Activated CD8-positive, alpha-beta T cell treated with anti-CD3 and anti-CD28 coated beads, Interleukin-2, amount 10 ng/mL, durations not matched to agents 7 days and 5 days (primary cell): ENCODE measurements at regions not wholly inside any gene's neighbourhood (a gene's known extent, or its start where the extent isn't known, plus 50 kb on each side); places are given as distances from the start of the nearest gene placed in this dataset.

ENCODE experiments used
- ATAC-seq: fragments of 150-1000 bp; cut with Tn5 transposase; one replicate; pipeline ENCODE4 v1.10.0; 2021; ENCODE audit warnings: moderate library complexity
- CTCF ChIA-PET: fragments of 350-600 bp; sonication (Branson Sonifier 250); formaldehyde crosslinking; loops from one replicate; lab custom pipeline; 2021; ENCODE audit warnings: antibody characterized with exemption; lab: Charles Lee
- POLR2A ChIA-PET: fragments of 350-600 bp; sonication (Branson Sonifier 250); formaldehyde crosslinking; loops from one replicate; lab custom pipeline; 2021; ENCODE audit warnings: antibody characterized with exemption; lab: Charles Lee
- DNase-seq: peaks from one replicate; pipeline ENCODE4 v3.0.0-alpha.2; 2020
- H3K27ac Mint-ChIP-seq: one replicate; pipeline ENCODE4 v1.8.0; 2021; ENCODE audit warnings: mild to moderate bottlenecking, mixed read lengths
- H3K27me3 Mint-ChIP-seq: one replicate; pipeline ENCODE4 v1.8.0; 2021; ENCODE audit warnings: low read depth, mixed read lengths
- H3K36me3 Mint-ChIP-seq: one replicate; pipeline ENCODE4 v1.8.0; 2021; ENCODE audit warnings: low read depth, mixed read lengths
- H3K4me1 Mint-ChIP-seq: one replicate; pipeline ENCODE4 v1.8.0; 2021; ENCODE audit warnings: low read depth, mixed read lengths
- H3K4me3 Mint-ChIP-seq: one replicate; pipeline ENCODE4 v1.8.0; 2021; ENCODE audit warnings: mild to moderate bottlenecking, mixed read lengths
- H3K9me3 Mint-ChIP-seq: one replicate; pipeline ENCODE4 v1.8.0; 2022; ENCODE audit warnings: mixed read lengths; ENCODE audit not compliant: insufficient read depth

DNA sequence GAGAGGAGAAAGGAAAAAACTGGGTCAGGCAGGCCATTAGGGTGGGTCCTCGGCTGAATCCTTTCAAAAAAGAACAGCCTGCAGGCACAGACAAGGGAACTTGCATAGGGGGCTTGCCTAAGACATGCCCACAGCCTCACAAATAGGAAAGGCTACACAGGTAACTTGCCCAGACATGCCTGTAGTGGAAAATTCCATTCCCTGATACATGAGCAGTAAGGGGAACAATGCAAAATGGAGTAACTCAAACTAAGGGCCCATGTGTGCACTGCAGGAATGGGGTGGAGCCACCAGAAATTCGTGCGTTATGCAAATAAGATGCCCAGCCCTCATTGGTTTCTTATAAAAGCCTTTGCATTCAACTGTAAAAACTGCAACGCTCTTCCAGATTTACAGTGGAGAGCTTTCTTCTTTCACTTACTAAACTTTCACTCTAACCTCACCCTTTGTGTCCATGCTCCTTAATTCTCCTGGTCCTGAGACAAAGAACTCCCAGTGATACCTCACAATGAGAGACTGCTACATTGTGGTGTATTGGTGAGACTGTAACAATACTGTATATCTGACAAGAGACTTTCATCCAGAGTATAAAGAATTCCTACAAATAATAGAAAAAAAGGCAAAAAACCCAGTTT is 59.5 kb upstream of the SLITRK1 start:
- H3K36me3 Mint-ChIP-seq, result no peaks in the 10 kb centered on the region
- ChIA-PET CTCF (no interaction called here), POLR2A (no interaction called here)
- H3K4me3 Mint-ChIP-seq, result no peak overlapping the region
- no peak overlapping the region for H3K27ac Mint-ChIP-seq
- DNase-seq (no peak), ATAC-seq (no peak)
- H3K27me3 Mint-ChIP-seq, result no peaks in the 10 kb centered on the region
- no peaks in the 10 kb centered on the region for H3K9me3 Mint-ChIP-seq
- H3K4me1 Mint-ChIP-seq, result no peaks in the 10 kb centered on the region

DNA sequence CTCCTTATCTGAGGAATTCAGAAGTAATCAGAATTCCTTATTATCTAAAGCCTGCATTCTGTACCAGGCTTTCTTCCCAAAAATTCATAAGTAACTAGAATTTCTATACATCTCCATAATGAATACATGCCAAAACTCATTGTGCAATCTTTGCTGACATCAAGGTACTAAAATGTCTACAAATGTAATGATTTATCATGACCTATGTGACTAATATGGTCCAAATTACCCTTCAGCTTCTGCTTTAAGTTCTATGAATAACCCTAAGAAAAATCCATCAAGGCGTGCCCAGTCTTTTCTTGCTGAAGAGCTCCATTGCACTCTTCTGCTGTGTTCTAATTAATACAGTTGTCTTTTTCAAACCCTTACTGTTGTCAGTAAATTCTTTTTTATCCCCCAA is 58.5 kb upstream of the SLITRK1 start:
- Mint-ChIP-seq H3K27me3 (no peaks in the 10 kb centered on the region), H3K27ac (no peak overlapping the region), H3K4me1 (no peaks in the 10 kb centered on the region), H3K9me3 (no peaks in the 10 kb centered on the region), H3K36me3 (no peaks in the 10 kb centered on the region), H3K4me3 (no peak overlapping the region)
- DNase-seq (no peak), ATAC-seq (no peak)
- ChIA-PET POLR2A (no interaction called here), CTCF (no interaction called here)

DNA sequence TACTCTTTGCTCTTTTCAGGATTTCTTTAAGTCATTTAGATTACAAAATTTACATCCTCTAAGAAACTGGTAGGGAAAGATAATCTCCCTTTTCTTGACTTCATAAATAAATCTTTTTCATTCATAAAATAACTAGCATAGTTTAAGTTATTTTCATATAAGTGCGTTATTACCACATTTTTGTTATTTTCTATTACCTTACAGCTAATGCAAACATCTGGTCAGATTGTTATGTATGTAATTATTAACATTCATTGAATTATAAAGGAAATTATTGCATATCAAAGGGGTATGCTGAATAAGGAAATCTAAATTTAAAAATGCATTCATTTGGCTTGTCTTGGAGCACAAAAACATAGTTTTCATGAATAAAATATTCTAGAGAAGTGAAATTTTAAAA is 55.3 kb upstream of the SLITRK1 start:
- no peaks in the 10 kb centered on the region for H3K36me3 Mint-ChIP-seq
- no peak overlapping the region for H3K4me3 Mint-ChIP-seq
- no peaks in the 10 kb centered on the region for H3K27me3 Mint-ChIP-seq
- DNase-seq (no peak), ATAC-seq (no peak)
- ChIA-PET POLR2A (no interaction called here), CTCF (no interaction called here)
- H3K4me1 Mint-ChIP-seq, result no peaks in the 10 kb centered on the region
- H3K27ac Mint-ChIP-seq, result no peak overlapping the region
- H3K9me3 Mint-ChIP-seq, result no peaks in the 10 kb centered on the region

DNA sequence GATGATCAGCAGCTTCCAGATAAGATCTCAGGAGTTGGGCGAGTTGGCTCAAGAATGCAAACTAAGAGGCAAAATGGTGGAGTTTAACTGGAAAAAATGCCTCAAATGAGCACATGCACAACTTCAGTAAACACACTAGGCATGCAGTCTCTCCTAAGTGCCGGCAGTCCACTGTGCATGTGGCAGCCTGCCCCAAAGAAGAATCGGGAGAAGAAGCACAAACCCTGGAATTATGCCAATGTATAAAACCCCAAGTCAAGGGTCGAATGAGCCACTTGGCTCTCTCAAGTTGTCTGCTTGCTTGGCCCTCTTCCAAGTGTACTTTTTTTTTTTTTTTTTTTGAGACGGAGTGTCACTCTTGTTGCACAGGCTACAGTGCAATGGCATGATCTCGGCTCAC is 53.3 kb upstream of the SLITRK1 start:
- Mint-ChIP-seq H3K4me1 (no peaks in the 10 kb centered on the region), H3K27me3 (no peaks in the 10 kb centered on the region), H3K9me3 (no peaks in the 10 kb centered on the region), H3K27ac (no peak overlapping the region), H3K36me3 (no peaks in the 10 kb centered on the region), H3K4me3 (no peak overlapping the region)
- CTCF ChIA-PET, result no interaction called here
- POLR2A ChIA-PET, result no interaction called here
- DNase-seq, result no peak
- ATAC-seq, result no peak
